ENCODE measurements at regions not wholly inside any gene's neighbourhood (a gene's known extent, or its start where the extent isn't known, plus 50 kb on each side); places are given as distances from the start of the nearest gene placed in this dataset.
A peak's percentile ranks its signal among the peaks of the same experiment; 100 is the strongest.

DNA sequence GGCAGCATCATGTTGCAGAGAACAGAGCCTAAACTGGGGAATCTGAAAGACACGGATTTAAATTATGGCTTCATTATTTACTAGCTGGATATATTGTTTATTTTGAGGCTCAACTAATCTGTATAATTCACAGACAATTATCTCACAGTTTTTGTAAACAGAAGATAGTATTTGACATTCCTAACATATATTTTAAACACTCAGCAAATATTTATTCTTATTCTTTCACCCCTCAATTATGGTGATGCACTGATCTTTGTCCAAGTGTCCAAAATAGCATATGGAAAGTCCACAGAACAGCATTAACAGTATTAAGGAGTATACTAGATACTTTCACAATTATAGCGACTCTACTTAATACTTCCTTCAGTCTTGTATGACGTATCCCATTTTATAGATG, 257.0 kb downstream of the ADGRG6 start:
- no peak for DNase-seq

DNA sequence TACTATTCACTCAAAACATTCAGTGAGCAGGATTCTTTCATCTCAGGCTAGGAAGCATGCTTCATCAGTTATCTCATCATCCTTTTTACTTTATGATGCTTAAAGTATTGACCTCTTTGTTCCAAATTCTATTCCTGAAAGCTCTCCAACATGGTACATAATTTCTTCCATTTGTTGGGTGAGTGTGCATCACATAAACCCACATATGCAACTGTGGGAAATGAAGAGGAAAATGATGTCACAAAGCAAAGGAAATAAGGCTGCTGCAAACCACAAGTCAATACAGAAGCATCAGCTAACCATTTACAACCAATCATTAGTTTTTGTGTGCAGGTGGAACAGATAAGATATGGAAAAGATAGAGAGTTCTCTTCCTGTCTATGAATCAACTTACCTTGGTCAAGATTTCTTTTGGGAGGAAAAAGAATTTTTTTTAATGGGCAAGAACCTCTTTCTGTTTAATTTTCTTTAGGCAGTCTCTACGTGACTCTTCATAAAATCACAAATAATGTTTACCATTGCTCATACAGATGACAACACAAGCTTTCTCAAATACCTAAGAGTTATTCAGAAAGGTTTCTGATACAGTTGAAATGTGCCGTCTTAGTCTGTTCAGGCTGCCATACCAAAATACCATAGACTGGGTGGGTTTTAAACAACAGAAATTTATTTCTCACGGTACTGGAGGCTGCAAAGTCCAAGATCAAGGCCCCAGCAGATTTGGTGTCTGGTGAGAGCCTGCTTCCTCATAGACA, 259.9 kb downstream of the ADGRG6 start:
- no peak for DNase-seq

DNA sequence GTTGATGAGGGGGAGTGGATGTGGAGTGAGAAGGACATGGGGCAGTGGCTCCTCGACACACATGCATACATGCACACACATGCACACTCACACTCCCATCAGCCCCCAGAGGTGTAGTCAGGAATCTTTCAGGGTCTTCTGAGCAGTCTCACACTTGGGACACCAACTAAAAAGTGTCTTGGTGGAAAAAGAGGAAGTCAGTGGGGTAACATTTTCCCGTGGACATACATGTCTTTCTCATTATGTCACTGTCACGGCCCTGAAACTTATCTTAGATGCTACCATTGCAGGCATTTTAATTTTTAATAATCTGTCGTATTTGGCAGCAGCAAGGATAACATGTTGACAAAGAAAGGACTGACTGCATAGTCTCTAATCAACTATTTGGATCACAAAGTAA, 261.1 kb downstream of the ADGRG6 start:
- DNase-seq = no peak

DNA sequence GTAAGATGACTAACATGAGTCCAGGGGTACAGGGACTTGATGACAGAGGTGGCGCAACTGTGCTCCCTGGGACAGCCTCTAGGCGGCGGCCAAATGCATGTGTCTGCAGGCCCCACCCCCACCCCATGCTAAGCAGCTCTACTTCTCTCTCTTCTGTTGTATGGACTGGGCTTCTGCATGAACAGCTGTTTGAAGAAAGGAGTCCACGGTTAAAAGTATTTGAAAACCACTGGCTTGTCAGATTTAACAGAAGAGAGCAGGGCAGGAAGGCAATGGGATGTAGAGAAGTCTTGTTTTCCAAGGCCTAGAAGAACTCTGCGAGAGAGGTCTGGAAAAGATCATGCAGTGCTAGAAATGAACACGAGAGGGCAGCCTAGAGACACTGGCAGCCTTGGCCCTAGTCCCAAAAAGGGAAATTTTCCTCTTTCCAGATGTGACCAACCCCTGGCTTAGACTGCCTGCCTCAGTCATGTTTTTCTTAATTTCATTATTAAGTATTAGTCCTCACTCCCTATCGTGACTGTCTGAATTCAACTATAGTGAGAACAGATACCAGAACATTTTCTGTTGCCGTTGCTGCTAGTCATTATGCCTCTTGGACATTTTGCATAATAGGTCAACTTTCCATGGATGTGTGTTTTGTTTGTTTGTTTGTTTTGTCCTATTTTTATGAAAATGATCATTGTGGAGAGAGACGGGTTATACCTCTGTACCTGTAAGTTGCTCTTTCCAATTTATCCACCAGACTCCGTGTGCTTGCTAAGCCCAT, 265.0 kb downstream of the ADGRG6 start:
- peak in 13 of 56 donors; percentile 1 to 21 (median 6) for DNase-seq

DNA sequence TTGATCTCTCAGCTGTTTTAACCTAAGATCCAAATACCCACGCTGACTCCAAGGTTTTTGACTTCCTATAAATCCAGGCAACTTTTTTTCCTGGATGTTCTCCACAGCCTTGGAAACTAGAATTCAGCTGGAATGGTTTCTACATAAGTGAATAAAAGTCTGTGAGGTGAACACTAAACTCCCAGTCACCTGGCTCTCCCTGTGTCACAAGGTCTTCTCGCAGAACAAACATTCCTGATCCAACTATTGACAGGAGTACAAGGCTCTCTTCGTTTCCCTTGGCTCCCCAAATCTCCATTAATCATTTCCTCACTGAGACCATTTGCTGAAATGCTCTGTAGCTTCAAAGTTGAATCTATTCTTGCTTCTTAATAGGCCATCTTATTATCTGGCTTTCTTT, 265.7 kb downstream of the ADGRG6 start:
- DNase-seq = no peak

DNA sequence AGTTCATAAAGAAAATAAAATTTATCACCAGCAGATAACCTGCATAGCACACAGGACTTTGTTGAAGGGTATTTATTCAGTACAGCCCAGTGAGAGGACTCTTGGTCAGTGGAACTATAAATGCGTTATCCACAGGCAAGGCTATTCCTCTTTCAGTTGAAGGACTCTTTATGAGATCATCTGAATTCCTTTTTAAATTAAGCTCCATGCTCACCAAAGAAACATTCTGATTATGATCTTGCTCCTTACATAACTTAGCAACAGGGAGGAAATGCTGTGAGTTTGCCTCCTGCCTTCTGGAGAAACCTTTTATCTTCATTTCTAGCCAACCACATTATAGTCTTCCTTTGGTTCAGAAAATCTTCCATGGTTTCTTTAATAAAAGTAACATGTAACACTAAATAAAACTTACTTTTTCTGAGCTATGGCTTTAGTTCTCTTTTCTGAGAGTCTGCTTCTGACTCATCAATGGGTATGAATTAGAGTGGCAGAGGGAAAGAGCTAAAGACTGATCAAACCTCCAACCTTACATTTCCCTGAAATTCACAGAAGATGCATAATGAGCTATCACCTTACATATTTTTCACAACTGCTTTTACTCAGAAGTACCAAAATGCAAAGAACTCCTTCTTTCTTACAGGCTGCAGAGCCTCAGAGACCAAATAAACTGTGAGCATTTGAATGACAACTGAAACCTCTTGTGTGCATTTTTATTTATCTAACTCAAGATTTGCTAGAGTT, 267.2 kb downstream of the ADGRG6 start:
- DNase-seq = no peak

DNA sequence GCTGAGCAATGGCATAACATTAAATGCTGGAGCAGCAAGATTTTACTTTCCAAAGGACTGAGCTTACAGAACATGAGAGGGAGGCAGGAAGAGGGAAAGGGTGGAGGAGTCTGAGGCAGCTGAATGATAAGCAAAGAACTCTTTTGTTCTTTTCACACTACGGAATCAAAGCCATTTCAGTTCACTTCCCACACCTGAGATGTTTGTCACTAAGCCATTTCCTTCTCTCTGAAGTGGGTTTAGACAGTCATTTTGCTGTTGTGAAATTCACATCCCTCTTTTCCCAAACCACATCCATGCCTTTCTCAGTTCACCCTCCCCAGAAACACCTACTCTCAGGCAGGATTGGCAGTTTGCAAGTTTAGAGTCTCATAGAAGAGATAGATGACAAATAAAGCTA, 267.9 kb downstream of the ADGRG6 start:
- DNase-seq = no peak

DNA sequence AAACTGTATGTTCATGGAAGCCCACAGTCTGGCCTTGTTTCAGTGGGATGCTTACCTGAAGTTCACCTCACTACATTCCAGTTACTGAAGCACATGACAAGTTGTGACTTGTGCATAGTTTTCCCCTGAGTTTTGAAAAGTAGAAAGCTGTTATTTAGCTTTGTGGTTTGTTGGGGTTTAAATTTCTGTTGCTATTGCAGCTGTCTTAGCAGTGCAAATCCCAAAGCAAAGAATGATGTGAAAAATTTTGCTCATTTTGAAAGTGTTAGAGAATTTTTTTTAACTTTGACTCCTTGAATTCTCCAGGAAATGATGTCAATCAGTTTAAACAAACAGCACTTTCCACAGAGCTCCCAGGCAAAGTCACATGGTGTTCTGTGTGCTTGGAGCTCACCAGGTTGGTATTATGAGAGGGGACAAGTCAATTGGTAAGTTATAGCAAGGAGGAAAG, 268.4 kb downstream of the ADGRG6 start:
- DNase-seq = no peak

DNA sequence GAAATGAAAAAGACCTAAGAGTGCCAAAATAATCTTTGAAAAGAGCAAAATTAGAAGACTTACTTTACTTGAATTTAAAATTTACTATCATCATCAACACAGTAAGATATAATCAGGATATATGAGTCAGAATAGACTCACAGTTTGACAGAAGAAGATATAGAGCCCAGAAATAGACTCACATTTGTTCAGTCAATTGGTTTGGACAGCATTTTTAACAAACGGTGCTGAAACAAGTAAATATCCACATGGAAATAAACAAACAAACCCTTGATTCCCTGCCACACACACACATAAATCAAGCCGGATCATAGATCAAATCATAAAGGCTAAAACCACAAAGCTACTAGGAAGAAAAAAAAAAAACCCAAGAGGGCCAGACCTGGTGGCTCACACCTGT, 291.1 kb downstream of the ADGRG6 start:
- no peak for DNase-seq

DNA sequence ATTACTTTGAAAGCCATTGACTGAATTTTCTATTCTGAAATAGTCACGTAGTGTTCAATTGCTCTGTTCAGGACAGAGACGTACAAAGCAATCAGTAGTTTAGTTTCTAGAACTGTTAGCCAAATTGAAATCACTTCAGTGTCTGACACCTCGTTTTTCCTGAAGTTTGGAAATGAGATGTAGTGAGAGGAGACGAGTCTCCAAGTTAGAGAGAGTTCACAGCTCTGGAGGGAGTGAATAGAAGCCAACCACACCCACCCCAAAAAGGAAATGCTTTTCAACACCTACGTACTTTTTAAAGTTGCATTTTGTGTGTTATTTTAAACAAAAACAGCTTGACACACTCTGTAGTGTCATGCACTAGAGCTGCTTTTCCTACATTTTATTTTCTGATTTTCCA, 296.0 kb downstream of the ADGRG6 start:
- DNase-seq = no peak

DNA sequence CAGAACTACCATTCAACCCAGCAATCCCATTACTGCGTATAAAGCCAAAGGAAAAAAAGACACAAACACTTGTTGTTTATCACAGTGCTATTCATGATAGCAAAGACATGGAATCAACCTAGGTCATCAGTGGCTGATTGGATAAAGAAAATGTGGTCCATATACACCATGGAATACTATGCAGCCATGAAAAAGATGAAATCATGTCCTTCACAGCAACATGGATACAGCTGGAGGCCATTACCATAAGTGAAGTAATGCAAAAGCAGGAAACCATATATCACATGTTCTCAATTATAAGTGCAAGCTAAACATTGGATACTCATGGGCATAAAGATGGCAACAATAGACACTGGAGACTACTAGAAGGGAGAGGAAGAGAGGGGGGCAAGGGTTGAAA, 299.6 kb downstream of the ADGRG6 start:
- no peak for DNase-seq

DNA sequence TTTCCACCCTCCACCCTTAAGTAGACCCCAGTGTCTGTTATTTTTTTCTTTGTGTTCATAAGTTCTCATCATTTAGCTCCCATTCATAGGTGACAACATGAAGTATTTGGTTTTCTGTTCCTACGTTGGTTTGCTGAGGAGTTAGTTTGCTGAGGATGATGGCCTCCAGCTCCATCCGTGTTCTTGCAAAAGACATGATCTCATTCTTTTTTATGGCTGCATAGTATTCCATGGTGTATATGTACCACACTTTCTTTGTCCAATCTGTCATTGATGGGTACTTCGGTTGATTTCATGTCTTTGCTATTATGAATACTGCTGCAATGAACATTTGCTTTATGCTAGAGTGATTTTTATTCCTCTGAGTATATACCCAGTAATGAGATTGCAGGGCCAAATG, 301.2 kb downstream of the ADGRG6 start:
- DNase-seq = no peak

DNA sequence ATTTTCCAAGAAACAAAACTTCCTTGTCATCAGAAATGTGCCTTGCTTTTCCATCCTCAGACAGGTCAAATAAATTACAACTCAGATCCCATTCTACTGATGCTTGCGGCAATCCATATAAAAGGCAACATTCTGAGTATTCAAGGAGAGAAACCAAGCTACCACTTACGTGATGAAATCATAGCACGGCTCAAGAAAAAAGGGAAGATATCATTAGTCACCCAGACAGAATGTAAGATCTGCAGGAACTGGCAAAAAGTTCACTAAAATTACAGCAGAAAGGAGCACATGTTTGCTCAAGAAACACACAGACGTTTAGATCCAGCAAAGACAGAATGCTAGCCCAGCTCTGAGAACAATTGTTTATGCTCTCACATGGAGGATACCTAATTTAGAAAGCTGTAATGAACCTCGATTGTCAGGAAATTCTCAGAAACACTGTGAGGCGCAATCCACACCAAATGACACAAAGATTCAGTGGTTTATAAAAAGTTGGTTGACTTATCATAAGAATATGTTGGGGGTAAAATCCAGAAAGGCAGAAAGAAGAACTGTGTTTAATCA, 304.2 kb downstream of the ADGRG6 start:
- no peak for DNase-seq

DNA sequence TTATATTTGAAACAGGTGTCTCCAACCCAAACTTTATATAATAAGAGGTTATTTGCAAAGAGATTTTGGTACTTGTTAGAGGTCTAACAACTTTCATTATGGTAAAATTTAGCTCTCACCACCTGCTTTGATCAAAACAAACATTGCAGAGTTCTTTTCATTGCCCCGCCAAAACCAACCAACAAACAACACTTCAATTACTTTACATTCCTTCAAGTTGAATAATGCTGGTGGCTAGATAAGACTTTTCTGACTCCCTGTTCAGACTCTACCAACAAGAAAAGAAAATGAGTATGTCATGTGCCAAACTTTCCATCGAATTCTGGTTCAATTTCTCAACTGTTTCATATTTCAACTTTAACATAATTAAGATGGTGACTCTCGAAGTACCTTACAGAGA, 311.1 kb downstream of the ADGRG6 start:
- no peak for DNase-seq

DNA sequence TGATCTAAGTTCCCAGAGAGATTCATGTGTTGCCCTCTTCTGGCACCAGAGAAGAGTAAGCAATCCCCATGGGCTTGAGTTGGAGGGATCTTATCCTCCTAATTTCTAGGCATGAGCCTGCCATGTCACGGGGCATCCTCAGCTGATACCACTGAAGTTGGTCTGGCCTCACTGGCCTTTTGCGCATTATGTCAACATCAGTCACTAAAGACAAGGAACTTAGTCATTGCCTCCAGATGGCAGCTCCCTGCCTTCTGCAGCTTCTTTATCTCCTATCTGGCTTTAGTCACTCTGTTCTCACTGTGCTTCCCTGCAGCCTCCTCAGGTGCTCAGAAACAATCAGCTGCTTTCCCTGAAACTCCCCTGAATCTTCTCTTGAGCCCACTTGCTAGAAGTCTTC, 312.2 kb downstream of the ADGRG6 start:
- no peak for DNase-seq

DNA sequence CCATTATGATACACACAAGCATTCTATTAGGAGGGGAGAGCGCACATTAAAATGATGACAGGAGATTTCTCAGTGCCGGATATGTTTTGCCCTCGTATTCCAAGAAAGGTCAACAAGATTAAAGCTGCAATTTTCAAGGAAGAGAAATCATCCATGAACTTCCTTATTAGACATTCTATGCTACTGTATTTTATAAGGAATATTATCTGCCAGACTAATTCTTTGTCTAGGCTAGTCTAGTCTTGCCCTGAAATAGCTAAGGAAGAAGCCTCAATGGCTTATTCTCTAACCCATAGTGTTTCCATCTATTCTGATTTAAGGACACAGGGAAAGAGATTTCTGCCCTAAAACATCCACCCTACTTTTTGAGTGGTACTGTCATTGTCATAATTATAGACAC, 315.4 kb downstream of the ADGRG6 start:
- DNase-seq = no peak

DNA sequence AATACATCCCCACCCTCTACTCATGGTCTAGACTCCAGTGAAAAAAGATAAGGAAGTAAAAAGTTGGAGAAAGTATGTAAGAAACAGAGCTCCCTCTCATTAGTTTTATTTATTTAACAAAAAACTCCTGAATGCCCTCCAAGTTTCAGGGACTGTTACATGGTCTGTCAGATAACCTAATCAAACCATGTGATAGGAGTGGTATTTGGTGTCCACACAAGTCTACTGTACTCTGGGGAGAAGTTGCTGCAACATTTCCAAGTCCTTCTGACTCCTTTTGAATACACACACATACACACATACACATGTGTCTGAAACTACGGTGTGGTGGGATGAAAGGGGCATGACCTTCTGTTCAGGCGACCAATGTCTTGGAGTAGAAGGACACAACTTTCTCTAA, 320.0 kb downstream of the ADGRG6 start:
- no peak for DNase-seq

DNA sequence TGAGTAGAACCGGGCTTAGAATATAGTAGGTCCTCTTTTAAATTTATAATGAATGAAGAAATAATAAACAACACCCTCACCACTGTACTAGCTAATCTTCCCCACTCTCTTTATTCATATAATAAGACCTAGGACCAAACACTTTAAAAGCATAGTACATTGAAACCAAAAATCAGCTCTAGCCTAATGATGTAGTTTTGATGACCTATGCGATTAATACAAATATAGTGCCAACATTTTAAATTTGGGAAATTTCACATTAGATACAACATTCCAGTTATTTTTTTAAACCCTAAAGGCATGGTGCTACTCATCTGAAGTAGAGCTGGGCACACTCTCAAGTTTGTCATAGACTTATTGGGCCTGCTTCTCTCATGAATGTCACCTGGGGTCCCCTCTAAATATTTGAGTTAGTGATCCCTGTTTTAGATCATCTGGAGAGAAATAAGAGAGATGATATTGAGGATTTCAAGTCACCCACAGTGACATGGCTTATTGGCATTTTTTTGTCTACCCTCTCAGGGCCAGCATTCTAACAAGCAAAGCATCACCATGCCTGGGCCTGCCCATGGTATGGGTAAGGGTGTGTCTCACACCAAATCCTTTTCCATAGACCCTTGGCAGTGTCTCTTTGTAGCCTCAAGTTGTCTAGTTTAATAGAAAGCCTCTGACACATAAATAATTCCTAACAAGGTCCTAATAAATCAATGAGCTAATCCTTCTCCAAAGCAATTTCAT, 319.8 kb downstream of the HIVEP2 start:
- DNase-seq = no peak

DNA sequence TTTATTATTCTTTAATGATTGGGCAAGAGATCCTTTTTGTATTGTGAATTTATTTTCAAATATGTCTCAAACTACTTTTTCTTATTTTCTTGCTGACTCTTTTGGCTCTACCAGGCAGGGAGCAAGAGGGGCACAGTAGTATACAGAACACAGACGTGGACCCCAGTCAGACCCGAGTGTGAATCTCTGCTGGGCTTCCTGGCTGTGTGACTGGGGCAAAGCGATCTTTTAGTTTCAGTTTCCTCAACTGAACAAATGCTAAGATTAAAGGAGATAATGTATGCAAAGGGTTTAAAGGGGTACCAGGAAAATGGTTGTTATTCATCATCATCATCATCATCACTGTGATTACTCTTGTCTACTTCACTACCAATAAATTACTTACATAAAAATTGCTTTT, 317.5 kb downstream of the HIVEP2 start:
- DNase-seq = no peak

DNA sequence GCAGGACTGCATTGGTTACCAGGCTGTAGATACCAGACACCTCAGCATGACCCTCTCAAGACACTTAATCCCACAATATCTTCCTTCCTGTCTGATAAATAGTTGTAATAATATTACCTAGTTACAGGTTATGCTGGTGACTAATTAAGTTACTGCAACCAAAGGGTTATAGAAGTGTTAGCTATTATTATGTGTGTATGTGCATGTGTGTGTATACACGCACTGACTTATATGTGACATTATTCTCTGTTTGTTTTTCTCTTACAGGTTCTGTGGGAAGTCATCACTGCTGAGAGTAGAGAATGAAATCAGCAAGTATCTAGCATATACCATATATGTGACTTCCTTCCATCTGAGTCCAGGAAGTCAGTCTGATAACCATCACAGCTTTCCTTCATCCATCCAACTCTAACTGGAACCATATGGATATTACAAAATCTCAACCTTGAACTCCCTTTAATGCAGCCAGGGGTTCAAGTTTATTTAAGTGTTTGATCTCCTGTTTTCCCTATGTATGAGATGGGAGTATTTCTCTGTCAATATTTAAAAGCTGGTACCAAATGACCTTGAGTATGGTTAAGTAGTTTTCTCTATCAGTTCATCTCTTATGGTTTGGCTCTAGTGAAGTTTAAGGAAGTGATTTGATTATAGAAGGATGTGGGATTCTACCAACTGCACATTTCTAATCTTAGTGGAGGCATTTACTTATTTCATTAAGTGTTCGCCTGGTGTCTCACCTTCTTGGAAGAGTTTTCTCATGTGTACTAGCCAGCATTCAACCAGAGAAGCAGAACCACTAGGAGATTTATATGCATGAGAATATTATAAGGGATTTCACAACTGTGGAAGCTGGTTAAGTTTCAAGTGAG, 313.2 kb downstream of the HIVEP2 start:
- DNase-seq = no peak
